SJSA1 (cell line): ENCODE measurements at regions not wholly inside any gene's neighbourhood (a gene's known extent, or its start where the extent isn't known, plus 50 kb on each side); places are given as distances from the start of the nearest gene placed in this dataset.

Experiments
- DNase-seq, 2 experiments: peaks; one replicate each; pipeline ENCODE4 v3.0.0-alpha.2; 2015 to 2020; ENCODE audit warnings: low spot score in 2 of 2, low read depth in 1 of 2
- H3K27ac ChIP-seq: fragments of 250-450 bp; sonication (Bioruptor Pico); 2 replicates; pipeline ENCODE4 v1.5.1; 2020; ENCODE audit warnings: mild to moderate bottlenecking, moderate library complexity
- H3K27me3 ChIP-seq: fragments of 250-450 bp; sonication (Bioruptor Pico); replicated peaks from 2 replicates; pipeline ENCODE4 v1.5.1; 2020; ENCODE audit warnings: mild to moderate bottlenecking, moderate library complexity
- H3K36me3 ChIP-seq: fragments of 250-450 bp; sonication (Bioruptor Pico); 2 replicates; pipeline ENCODE4 v1.5.1; 2020; ENCODE audit warnings: mild to moderate bottlenecking
- H3K4me1 ChIP-seq: fragments of 250-450 bp; sonication (Bioruptor Pico); replicated peaks from 2 replicates; pipeline ENCODE4 v1.6.1; 2021; ENCODE audit warnings: mild to moderate bottlenecking
- H3K4me3 ChIP-seq: fragments of 250-450 bp; sonication (Bioruptor Pico); 2 replicates; pipeline ENCODE4 v1.5.1; 2020; ENCODE audit warnings: mild to moderate bottlenecking
- H3K9me3 ChIP-seq: fragments of 250-450 bp; sonication (Bioruptor Pico); replicated peaks from 2 replicates; pipeline ENCODE4 v1.5.1; 2020; ENCODE audit warnings: mild to moderate bottlenecking

GRCh38 chr12:107337346-107338095 is 244.2 kb upstream of the CRY1 start:
- Histone ChIP-seq H3K36me3 (no peaks in the 10 kb centered on the region), H3K4me3 (no peak overlapping the region), H3K27ac (no peak overlapping the region), H3K9me3 (no peaks in the 10 kb centered on the region), H3K4me1 (no peaks in the 10 kb centered on the region), H3K27me3 (no peaks in the 10 kb centered on the region; the same call in 1 of the 2 replicates)
- no peak for DNase-seq

GRCh38 chr12:107339487-107339886 is 246.1 kb upstream of the CRY1 start:
- H3K9me3 ChIP-seq = no peaks in the 10 kb centered on the region
- DNase-seq = no peak
- H3K4me1 ChIP-seq = peaks cover 7% of the 10 kb centered on the region
- no peaks in the 10 kb centered on the region for H3K36me3 ChIP-seq
- H3K27me3 ChIP-seq = no peaks in the 10 kb centered on the region; the same call in 1 of the 2 replicates
- no peak overlapping the region for H3K27ac ChIP-seq
- H3K4me3 ChIP-seq = no peak overlapping the region

- Histone ChIP-seq H3K27me3 (no peaks in the 10 kb centered on the region; the same call in 1 of the 2 replicates), H3K9me3 (no peaks in the 10 kb centered on the region), H3K4me3 (no peak overlapping the region), H3K27ac (no peak overlapping the region), H3K4me1 (peaks cover 8% of the 10 kb centered on the region), H3K36me3 (no peaks in the 10 kb centered on the region)
- DNase-seq = no peak
Observed at GRCh38 chr12:107339932-107340331, 246.6 kb upstream of the CRY1 start.

DNA sequence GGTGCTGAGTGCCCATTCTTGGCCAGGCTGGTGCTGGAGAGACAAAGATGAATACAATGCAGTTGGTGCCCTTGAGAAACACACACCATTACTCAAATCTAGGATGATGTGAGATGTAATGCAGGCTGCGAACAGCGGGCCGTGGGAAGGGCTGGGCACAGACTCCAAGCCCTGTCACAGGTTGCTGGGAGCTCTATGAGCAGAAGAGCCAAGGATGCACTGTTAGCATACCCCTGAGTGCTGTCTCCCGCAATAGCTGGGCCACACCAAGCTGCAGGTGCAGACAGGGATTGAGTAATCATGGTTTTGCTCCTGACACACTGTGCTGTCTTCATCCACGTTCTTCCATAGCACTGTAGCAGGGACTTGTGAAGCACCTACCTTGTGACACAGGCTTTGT is 247.5 kb upstream of the CRY1 start:
- Histone ChIP-seq H3K9me3 (no peaks in the 10 kb centered on the region), H3K27me3 (no peaks in the 10 kb centered on the region; the same call in 1 of the 2 replicates), H3K4me1 (peaks cover 8% of the 10 kb centered on the region), H3K27ac (no peak overlapping the region), H3K36me3 (no peaks in the 10 kb centered on the region), H3K4me3 (no peak overlapping the region)
- no peak for DNase-seq

GRCh38 chr12:107344035-107344808 is 250.9 kb upstream of the CRY1 start:
- H3K4me1 ChIP-seq = peaks cover 13% of the 10 kb centered on the region
- H3K9me3 ChIP-seq = no peaks in the 10 kb centered on the region
- no peaks in the 10 kb centered on the region for H3K36me3 ChIP-seq
- H3K27me3 ChIP-seq = no peaks in the 10 kb centered on the region
- DNase-seq = peak in 1 of 2 experiments; percentile 21
- no peak overlapping the region for H3K4me3 ChIP-seq
- no peak overlapping the region for H3K27ac ChIP-seq

- Histone ChIP-seq H3K27ac (no peak overlapping the region), H3K4me1 (peaks cover 14% of the 10 kb centered on the region), H3K27me3 (no peaks in the 10 kb centered on the region), H3K36me3 (no peaks in the 10 kb centered on the region), H3K4me3 (no peak overlapping the region), H3K9me3 (no peaks in the 10 kb centered on the region)
- DNase-seq = no peak
Observed at GRCh38 chr12:107347261-107347660, 253.9 kb upstream of the CRY1 start.

DNA sequence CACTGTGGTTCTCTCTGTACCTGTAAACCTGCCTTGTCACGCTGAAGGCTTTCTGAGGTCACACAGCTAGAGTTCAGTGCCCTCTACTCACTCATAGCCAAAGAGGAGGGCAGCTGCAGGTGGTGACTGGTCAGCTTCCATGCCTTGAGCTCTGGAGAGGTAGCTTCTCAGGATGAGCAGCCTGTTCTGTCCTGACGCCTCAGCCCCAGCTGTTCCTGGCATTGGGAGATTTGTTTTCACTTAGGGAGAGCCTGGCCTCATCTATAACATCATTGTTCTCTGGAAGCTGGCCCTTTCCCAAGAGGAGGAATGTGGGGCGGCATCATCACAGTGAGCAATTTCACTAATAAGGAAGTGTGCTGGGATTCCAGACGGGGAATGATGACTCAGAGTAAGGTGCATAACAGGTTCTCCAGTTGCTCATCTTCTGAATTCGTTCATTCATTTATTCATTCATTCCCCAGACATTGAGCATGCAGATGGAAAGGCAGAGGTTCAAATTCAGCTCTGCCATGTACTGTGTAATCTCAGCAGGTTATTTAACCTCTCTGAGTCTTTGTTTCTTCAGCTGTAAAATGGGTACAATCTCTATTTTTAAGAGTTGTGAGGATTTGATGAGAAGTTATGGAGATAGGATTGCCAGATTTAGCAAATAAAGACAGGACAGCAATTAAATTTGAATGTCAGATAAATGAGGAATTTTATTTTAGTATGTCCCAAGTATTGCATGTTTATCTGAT is 255.8 kb upstream of the CRY1 start:
- DNase-seq = peak in 1 of 2 experiments; percentile 23
- Histone ChIP-seq H3K4me1 (peaks cover 11% of the 10 kb centered on the region), H3K9me3 (no peaks in the 10 kb centered on the region), H3K27ac (no peak overlapping the region), H3K4me3 (no peak overlapping the region), H3K27me3 (no peaks in the 10 kb centered on the region), H3K36me3 (no peaks in the 10 kb centered on the region)

- DNase-seq = no peak
- no peaks in the 10 kb centered on the region for H3K36me3 ChIP-seq
- no peak overlapping the region for H3K27ac ChIP-seq
- H3K27me3 ChIP-seq = no peaks in the 10 kb centered on the region
- H3K4me1 ChIP-seq = peaks cover 6% of the 10 kb centered on the region; the same call in 1 of the 2 replicates
- no peak overlapping the region for H3K4me3 ChIP-seq
- H3K9me3 ChIP-seq = no peaks in the 10 kb centered on the region
Observed at GRCh38 chr12:107349839-107350238, 256.5 kb upstream of the CRY1 start.

GRCh38 chr12:107351109-107351508 is 257.8 kb upstream of the CRY1 start:
- no peak for DNase-seq
- no peak overlapping the region for H3K4me3 ChIP-seq

DNA sequence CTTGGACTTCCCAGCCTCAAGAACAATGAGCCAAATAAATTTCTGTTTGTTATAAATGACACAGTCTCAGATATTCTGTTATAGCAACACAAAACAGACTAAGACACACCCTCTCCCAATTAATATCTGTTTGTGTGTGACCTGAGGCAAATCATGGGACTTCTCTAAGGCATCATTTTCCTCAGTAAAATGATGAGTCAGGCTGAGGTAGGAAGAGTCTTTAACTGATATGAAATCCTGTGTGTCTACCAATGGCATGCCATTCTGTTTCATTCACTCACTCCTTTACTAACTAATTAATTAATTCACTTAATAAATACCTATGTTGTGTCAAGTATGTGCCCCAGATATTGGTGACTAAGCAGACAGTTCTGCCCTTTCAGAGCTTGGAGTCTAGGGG is 258.4 kb upstream of the CRY1 start:
- no peak for DNase-seq
- no peak overlapping the region for H3K4me3 ChIP-seq

More at GRCh38 chr12:107351109-107351508, 257.8 kb upstream of the CRY1 start:
- H3K9me3 ChIP-seq = no peaks in the 10 kb centered on the region
- no peaks in the 10 kb centered on the region for H3K36me3 ChIP-seq
- no peak overlapping the region for H3K27ac ChIP-seq
- H3K27me3 ChIP-seq = no peaks in the 10 kb centered on the region
- H3K4me1 ChIP-seq = peaks cover 6% of the 10 kb centered on the region; the same call in 1 of the 2 replicates

GRCh38 chr12:107352347-107353081 is 259.2 kb upstream of the CRY1 start:
- no peak for DNase-seq
- Histone ChIP-seq H3K27me3 (no peaks in the 10 kb centered on the region), H3K4me3 (no peak overlapping the region), H3K4me1 (peaks cover 6% of the 10 kb centered on the region; the same call in 1 of the 2 replicates), H3K36me3 (no peaks in the 10 kb centered on the region), H3K9me3 (no peaks in the 10 kb centered on the region), H3K27ac (no peak overlapping the region)

More for the DNA sequence above, 258.4 kb upstream of the CRY1 start:
- H3K9me3 ChIP-seq = no peaks in the 10 kb centered on the region
- H3K4me1 ChIP-seq = peaks cover 6% of the 10 kb centered on the region; the same call in 1 of the 2 replicates
- no peaks in the 10 kb centered on the region for H3K36me3 ChIP-seq
- no peaks in the 10 kb centered on the region for H3K27me3 ChIP-seq
- no peak overlapping the region for H3K27ac ChIP-seq

DNA sequence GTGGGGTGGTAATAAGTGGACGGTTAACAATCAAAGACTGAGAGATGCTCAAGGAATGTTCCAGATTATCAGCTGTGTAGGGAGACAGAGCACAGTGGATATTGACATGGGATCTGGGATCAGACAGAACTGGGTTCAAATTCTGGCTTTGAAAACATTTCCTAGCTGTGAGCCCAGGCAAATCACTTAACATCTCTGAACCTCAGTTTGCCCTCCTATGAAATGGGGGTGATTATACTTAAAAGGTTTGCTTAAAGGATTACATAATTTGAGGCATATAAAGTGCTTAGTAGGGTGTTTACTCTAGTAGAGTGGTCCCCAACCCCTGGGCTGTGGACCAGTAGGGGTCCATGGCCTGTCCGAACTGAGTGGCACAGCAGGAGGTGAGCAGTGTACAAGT is 260.0 kb upstream of the CRY1 start:
- H3K27ac ChIP-seq = no peak overlapping the region
- no peaks in the 10 kb centered on the region for H3K27me3 ChIP-seq

DNA sequence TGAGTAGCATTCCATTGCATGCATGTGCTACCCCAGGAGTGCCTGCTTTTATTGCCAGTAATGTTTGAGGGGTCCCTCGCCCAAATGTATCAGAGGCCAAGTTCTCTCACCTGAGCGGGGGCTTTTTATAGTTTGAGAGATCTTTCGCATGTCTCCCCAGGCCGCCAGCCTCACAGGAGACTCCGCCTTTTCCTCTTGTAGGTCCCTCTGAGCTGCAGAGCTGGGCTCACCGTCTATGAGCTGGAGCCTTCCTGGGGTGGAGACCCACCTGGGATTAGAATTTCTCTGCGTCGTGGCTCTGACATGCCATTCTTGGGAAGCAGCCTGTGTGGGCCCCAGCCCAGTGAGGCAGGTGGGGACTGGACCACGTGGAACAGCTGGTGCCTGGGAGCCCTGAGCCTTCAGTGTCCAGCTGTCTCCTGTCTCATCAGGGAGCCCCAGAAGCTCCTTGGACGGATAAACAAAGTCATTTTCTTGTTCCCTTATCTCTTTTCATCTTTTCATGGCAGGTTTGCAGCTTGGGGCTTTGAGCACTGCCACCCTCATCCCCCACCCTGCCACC is 261.7 kb upstream of the CRY1 start:
- DNase-seq = no peak
- no peaks in the 10 kb centered on the region for H3K36me3 ChIP-seq

More for the DNA sequence above, 260.0 kb upstream of the CRY1 start:
- Histone ChIP-seq H3K4me3 (no peak overlapping the region), H3K4me1 (peaks cover 6% of the 10 kb centered on the region; the same call in 1 of the 2 replicates), H3K9me3 (no peaks in the 10 kb centered on the region), H3K36me3 (no peaks in the 10 kb centered on the region)
- DNase-seq = no peak

More for the DNA sequence above, 261.7 kb upstream of the CRY1 start:
- Histone ChIP-seq H3K4me3 (no peak overlapping the region), H3K9me3 (no peaks in the 10 kb centered on the region), H3K27ac (no peak overlapping the region), H3K4me1 (peaks cover 6% of the 10 kb centered on the region), H3K27me3 (no peaks in the 10 kb centered on the region)
